ENCODE measurements at regions not wholly inside any gene's neighbourhood (a gene's known extent, or its start where the extent isn't known, plus 50 kb on each side); places are given as distances from the start of the nearest gene placed in this dataset.

- TF ChIP-seq FOXP2 (optimal IDR thresholded peaks at IDR 0.05; ENCODE audit: borderline replicate concordance, extremely low read depth, extremely low read length, insufficient read depth) = no peak
- TF ChIP-seq SIN3A (IDR thresholded peaks at IDR 0.05; ENCODE audit: borderline replicate concordance, insufficient read depth, low read length) = no peak
- TF ChIP-seq REST (IDR thresholded peaks at IDR 0.05; ENCODE audit: insufficient read depth in 1 of 2, low read depth in 2 of 2, low read length in 2 of 2) = no peak
- no peak for TF ChIP-seq POLR2AphosphoS5 (IDR thresholded peaks at IDR 0.05; ENCODE audit: low read depth, low read length)
- TF ChIP-seq TAF1 (IDR thresholded peaks at IDR 0.05; ENCODE audit: borderline replicate concordance, insufficient read depth, low read length) = no peak
These were observed 405.7 kb upstream of the MCTP2 start for GRCh38 chr15:93825682-93826081.

GRCh38 chr15:93823971-93824913 is 407.1 kb upstream of the MCTP2 start:
- TF ChIP-seq FOXP2 (optimal IDR thresholded peaks at IDR 0.05; ENCODE audit: borderline replicate concordance, extremely low read depth, extremely low read length, insufficient read depth) = no peak
- no peak for TF ChIP-seq REST (IDR thresholded peaks at IDR 0.05; ENCODE audit: insufficient read depth in 1 of 2, low read depth in 2 of 2, low read length in 2 of 2)
- TF ChIP-seq SIN3A (IDR thresholded peaks at IDR 0.05; ENCODE audit: borderline replicate concordance, insufficient read depth, low read length) = no peak
- no peak for TF ChIP-seq TAF1 (IDR thresholded peaks at IDR 0.05; ENCODE audit: borderline replicate concordance, insufficient read depth, low read length)
- no peak for TF ChIP-seq POLR2AphosphoS5 (IDR thresholded peaks at IDR 0.05; ENCODE audit: low read depth, low read length)

- TF ChIP-seq SIN3A (IDR thresholded peaks at IDR 0.05; ENCODE audit: borderline replicate concordance, insufficient read depth, low read length) (no peak), POLR2AphosphoS5 (IDR thresholded peaks at IDR 0.05; ENCODE audit: low read depth, low read length) (no peak), TAF1 (IDR thresholded peaks at IDR 0.05; ENCODE audit: borderline replicate concordance, insufficient read depth, low read length) (no peak), FOXP2 (optimal IDR thresholded peaks at IDR 0.05; ENCODE audit: borderline replicate concordance, extremely low read depth, extremely low read length, insufficient read depth) (no peak), REST (IDR thresholded peaks at IDR 0.05; ENCODE audit: insufficient read depth in 1 of 2, low read depth in 2 of 2, low read length in 2 of 2) (no peak)
These were observed 410.8 kb upstream of the MCTP2 start for GRCh38 chr15:93820566-93820965.

GRCh38 chr15:93819826-93820225 is 411.5 kb upstream of the MCTP2 start:
- TF ChIP-seq TAF1 (IDR thresholded peaks at IDR 0.05; ENCODE audit: borderline replicate concordance, insufficient read depth, low read length) (no peak), FOXP2 (optimal IDR thresholded peaks at IDR 0.05; ENCODE audit: borderline replicate concordance, extremely low read depth, extremely low read length, insufficient read depth) (no peak), SIN3A (IDR thresholded peaks at IDR 0.05; ENCODE audit: borderline replicate concordance, insufficient read depth, low read length) (no peak), REST (IDR thresholded peaks at IDR 0.05; ENCODE audit: insufficient read depth in 1 of 2, low read depth in 2 of 2, low read length in 2 of 2) (no peak), POLR2AphosphoS5 (IDR thresholded peaks at IDR 0.05; ENCODE audit: low read depth, low read length) (no peak)

Data from PFSK-1 (cell line).